Esophagus squamous epithelium (tissue), 4 donors: ENCODE measurements at regions not wholly inside any gene's neighbourhood (a gene's known extent, or its start where the extent isn't known, plus 50 kb on each side); places are given as distances from the start of the nearest gene placed in this dataset.

Source experiments
- POLR2A ChIP-seq, 4 donors: fragments of 450-650 bp; IDR thresholded peaks; one replicate each; pipeline ENCODE4 v1.6.1; 2017; ENCODE audit warnings: antibody characterized with exemption in 4 of 4, mild to moderate bottlenecking in 4 of 4, moderate library complexity in 3 of 4
- TF ChIP-seq, protein P1 (sequence below), 6 experiments: fragments of 450-650 bp in 4 of 6; fragments of 200-600 bp in 2 of 6; sonication (generic) in 2 of 6; IDR thresholded peaks; one replicate each; pipeline ENCODE4 v1.5.1; 2016 to 2019; ENCODE audit warnings: antibody characterized with exemption in 6 of 6, mild to moderate bottlenecking in 4 of 6, moderate library complexity in 4 of 6

DNA sequence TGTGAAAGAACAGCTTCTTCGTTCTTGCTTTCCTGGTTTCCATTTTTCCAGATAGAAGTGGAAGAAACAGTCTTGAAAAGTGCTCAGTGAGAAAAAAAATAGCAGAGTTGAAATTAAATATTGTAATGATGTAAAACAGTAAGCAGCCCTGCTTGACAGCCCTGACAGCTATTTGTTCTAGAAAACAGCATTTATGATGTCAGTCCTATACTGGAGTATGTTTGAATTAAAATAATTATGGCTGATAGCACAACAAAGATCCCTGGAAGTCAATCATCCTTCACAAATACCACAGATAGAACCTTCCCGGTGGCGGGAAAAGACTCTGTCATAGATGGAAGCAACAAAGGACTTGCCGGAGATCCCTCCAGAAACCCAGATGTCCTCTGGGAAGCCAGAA is 298.0 kb upstream of the TNRC6C start:
- TF ChIP-seq, protein P1, sequence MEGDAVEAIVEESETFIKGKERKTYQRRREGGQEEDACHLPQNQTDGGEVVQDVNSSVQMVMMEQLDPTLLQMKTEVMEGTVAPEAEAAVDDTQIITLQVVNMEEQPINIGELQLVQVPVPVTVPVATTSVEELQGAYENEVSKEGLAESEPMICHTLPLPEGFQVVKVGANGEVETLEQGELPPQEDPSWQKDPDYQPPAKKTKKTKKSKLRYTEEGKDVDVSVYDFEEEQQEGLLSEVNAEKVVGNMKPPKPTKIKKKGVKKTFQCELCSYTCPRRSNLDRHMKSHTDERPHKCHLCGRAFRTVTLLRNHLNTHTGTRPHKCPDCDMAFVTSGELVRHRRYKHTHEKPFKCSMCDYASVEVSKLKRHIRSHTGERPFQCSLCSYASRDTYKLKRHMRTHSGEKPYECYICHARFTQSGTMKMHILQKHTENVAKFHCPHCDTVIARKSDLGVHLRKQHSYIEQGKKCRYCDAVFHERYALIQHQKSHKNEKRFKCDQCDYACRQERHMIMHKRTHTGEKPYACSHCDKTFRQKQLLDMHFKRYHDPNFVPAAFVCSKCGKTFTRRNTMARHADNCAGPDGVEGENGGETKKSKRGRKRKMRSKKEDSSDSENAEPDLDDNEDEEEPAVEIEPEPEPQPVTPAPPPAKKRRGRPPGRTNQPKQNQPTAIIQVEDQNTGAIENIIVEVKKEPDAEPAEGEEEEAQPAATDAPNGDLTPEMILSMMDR (IDR thresholded peaks at IDR 0.05) = no peak
- TF ChIP-seq POLR2A (IDR thresholded peaks at IDR 0.05) = no peak
